ENCODE measurements at regions not wholly inside any gene's neighbourhood (a gene's known extent, or its start where the extent isn't known, plus 50 kb on each side); places are given as distances from the start of the nearest gene placed in this dataset.

- H3K4me3 ChIP-seq (ENCODE audit: control insufficient read depth, low read depth, low read length), result no peak overlapping the region
- no peak for DNase-seq (ENCODE audit: low read depth)
- no peak for TF ChIP-seq CTCF (IDR thresholded peaks at IDR 0.05; ENCODE audit: control insufficient read depth, insufficient read depth, low read depth, low read length, missing control alignments)
Observed at GRCh38 chr5:3958389-3958788, 362.8 kb downstream of the IRX1 start.

DNA sequence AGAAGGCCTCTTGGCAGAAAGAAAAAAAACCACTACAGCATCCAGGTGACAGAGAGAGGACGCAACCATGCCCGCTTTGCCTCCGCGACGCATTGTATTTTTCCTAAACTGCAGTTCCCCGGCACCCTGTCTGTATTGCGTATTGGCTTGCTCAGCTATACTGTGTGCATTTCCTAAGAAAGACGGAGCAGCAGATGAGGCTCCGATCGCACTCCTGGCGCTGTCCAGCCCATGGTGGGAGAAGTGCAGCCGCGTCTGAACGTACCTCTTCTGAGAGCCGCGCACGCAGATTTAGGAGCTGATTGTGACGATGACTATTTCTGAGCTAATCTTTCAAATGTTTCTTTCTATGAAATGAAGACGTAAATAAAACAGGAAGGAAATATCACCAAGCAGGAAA lies 366.5 kb downstream of the IRX1 start:
- DNase-seq (ENCODE audit: low read depth), result no peak
- H3K4me3 ChIP-seq (ENCODE audit: control insufficient read depth, low read depth, low read length), result no peak overlapping the region
- TF ChIP-seq CTCF (IDR thresholded peaks at IDR 0.05; ENCODE audit: control insufficient read depth, insufficient read depth, low read depth, low read length, missing control alignments), result no peak

GRCh38 chr5:3963652-3964051 lies 368.0 kb downstream of the IRX1 start:
- DNase-seq (ENCODE audit: low read depth), result no peak
- no peak for TF ChIP-seq CTCF (IDR thresholded peaks at IDR 0.05; ENCODE audit: control insufficient read depth, insufficient read depth, low read depth, low read length, missing control alignments)

GRCh38 chr5:3980156-3980555 lies 384.5 kb downstream of the IRX1 start:
- DNase-seq (ENCODE audit: low read depth), result no peak
- no peak overlapping the region for H3K4me3 ChIP-seq (ENCODE audit: control insufficient read depth, low read depth, low read length)
- no peak for TF ChIP-seq CTCF (IDR thresholded peaks at IDR 0.05; ENCODE audit: control insufficient read depth, insufficient read depth, low read depth, low read length, missing control alignments)

More at GRCh38 chr5:3963652-3964051, 368.0 kb downstream of the IRX1 start:
- H3K4me3 ChIP-seq (ENCODE audit: control insufficient read depth, low read depth, low read length), result no peak overlapping the region

DNA sequence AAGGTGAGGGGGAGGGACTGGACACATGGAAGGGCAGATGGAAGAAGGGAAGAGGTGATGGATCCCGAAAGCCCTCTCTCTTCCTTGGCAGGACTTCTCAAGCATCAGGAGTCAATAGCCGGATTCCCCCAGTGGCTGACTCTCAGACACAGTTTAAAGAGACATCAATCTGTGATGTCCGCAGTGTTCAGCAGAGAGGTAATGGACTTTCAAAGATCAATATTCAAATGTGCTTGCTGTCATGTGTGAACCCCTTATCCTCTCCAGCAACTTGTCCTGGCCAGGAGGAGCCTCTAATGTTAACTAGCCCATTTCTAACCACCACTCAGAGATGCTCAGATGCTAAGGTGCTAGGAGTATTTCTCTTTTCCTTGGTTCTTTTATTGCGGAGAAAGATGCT lies 392.2 kb downstream of the IRX1 start:
- DNase-seq (ENCODE audit: low read depth), result no peak
- no peak for TF ChIP-seq CTCF (IDR thresholded peaks at IDR 0.05; ENCODE audit: control insufficient read depth, insufficient read depth, low read depth, low read length, missing control alignments)
- H3K4me3 ChIP-seq (ENCODE audit: control insufficient read depth, low read depth, low read length), result no peak overlapping the region

DNA sequence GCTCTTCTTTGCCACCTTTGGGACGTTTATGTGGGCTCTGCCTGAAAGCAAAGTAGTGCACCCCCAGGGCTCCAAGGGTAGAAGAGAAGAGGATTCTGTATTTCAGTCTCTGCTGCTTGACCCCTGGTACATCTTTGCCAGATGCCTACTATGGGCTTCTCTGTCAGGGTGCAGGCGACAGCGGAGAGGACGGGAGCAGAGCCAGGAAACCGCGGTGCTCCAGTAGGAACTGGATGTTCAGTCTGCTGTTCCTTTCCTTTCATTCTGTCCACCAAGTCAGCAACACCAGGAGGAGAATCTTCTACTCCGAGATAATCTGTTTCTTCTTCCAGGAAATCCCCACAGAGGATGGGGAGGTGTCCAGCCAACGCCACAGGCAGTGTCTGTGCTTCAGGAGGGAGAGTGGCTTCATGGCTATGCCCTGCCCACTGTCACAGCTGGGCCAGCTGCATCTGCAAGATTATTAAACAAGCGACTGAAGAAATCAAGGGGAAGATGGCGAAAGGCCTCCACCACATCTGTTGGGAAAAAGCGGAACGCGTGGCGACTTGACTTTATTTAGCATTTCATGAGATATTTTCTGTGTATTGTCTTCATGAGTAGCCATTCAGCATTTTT lies 398.3 kb downstream of the IRX1 start:
- H3K4me3 ChIP-seq (ENCODE audit: control insufficient read depth, low read depth, low read length), result no peak overlapping the region
- no peak for DNase-seq (ENCODE audit: low read depth)
- TF ChIP-seq CTCF (IDR thresholded peaks at IDR 0.05; ENCODE audit: control insufficient read depth, insufficient read depth, low read depth, low read length, missing control alignments), result no peak

- no peak for TF ChIP-seq CTCF (IDR thresholded peaks at IDR 0.05; ENCODE audit: control insufficient read depth, insufficient read depth, low read depth, low read length, missing control alignments)
- no peak overlapping the region for H3K4me3 ChIP-seq (ENCODE audit: control insufficient read depth, low read depth, low read length)
- DNase-seq (ENCODE audit: low read depth), result no peak
Observed at GRCh38 chr5:3994628-3995027, 399.0 kb downstream of the IRX1 start.

Measured in AG09309 (cell line).